Hepatocyte (in vitro differentiated cells): ENCODE measurements at regions not wholly inside any gene's neighbourhood (a gene's known extent, or its start where the extent isn't known, plus 50 kb on each side); places are given as distances from the start of the nearest gene placed in this dataset.
A peak's percentile ranks its signal among the peaks of the same experiment; 100 is the strongest.
"Not testable (repeated sequence)": the region's sequence is repeated elsewhere in the genome, so short reads cannot be mapped to it uniquely, and the experiment has no call there.

Experiments
- DNase-seq: peaks from one replicate; pipeline ENCODE4 v3.0.0-alpha.2; 2016; ENCODE audit warnings: low spot score
- H2AFZ ChIP-seq: fragments of 200-600 bp; sonication (generic); 2 replicates; pipeline ENCODE4 v1.6.0; 2016; ENCODE audit warnings: antibody characterized with exemption, mild to moderate bottlenecking
- H3K27ac ChIP-seq: fragments of 200-600 bp; sonication (generic); 2 replicates; pipeline ENCODE4 v1.5.1; 2016; ENCODE audit warnings: mild to moderate bottlenecking
- H3K27me3 ChIP-seq: fragments of 200-600 bp; sonication (generic); 2 replicates; pipeline ENCODE4 v1.6.1; 2016
- H3K36me3 ChIP-seq: fragments of 200-600 bp; sonication (generic); replicated peaks from 2 replicates; pipeline ENCODE4 v1.5.1; 2016; ENCODE audit warnings: low read depth; ENCODE audit not compliant: insufficient read depth
- H3K4me1 ChIP-seq: fragments of 200-600 bp; sonication (generic); 2 replicates; pipeline ENCODE4 v1.5.1; 2016; ENCODE audit warnings: mild to moderate bottlenecking, moderate library complexity; ENCODE audit not compliant: insufficient read depth
- H3K4me2 ChIP-seq: fragments of 200-600 bp; sonication (generic); 2 replicates; pipeline ENCODE4 v1.6.0; 2016
- H3K4me3 ChIP-seq: fragments of 200-600 bp; sonication (generic); 2 replicates; pipeline ENCODE4 v1.5.1; 2016; ENCODE audit warnings: mild to moderate bottlenecking
- H3K79me2 ChIP-seq: fragments of 200-600 bp; sonication (generic); 2 replicates; pipeline ENCODE4 v1.6.0; 2017; ENCODE audit warnings: mild to moderate bottlenecking
- H3K9me2 ChIP-seq: fragments of 200-600 bp; sonication (generic); replicated peaks from 2 replicates; pipeline ENCODE4 v1.6.0; 2017; ENCODE audit warnings: mild to moderate bottlenecking; ENCODE audit not compliant: insufficient read depth
- H3K9me3 ChIP-seq: fragments of 200-600 bp; sonication (generic); 2 replicates; pipeline ENCODE4 v1.5.1; 2016; ENCODE audit warnings: low read depth, mild to moderate bottlenecking
- H4K20me1 ChIP-seq: fragments of 200-600 bp; sonication (generic); 2 replicates; pipeline ENCODE4 v1.6.0; 2016; ENCODE audit warnings: mild to moderate bottlenecking; ENCODE audit not compliant: insufficient read depth, poor library complexity, severe bottlenecking
- EZH2 ChIP-seq: fragments of 200-600 bp; sonication (generic); IDR thresholded peaks from 2 replicates; pipeline ENCODE4 v1.6.1; 2016; ENCODE audit warnings: antibody characterized with exemption, mild to moderate bottlenecking, borderline replicate concordance
- EZH2phosphoT487 ChIP-seq: fragments of 200-600 bp; sonication (generic); IDR thresholded peaks from one replicate; pipeline ENCODE4 v1.6.1; 2018; ENCODE audit warnings: antibody characterized with exemption, mild to moderate bottlenecking, low read depth, moderate library complexity; ENCODE audit not compliant: unreplicated experiment, severe bottlenecking
- WGBS: methylation state at CpG from one replicate; pipeline ENCODE4 v1.1.6; 2016; ENCODE audit warnings: low lambda C conversion rate; ENCODE audit errors: missing lambda C conversion rate; 5-methylcytosine and 5-hydroxymethylcytosine counted together
- TF ChIP-seq, protein P1 (sequence below): fragments of 200-600 bp; sonication (generic); IDR thresholded peaks from 2 replicates; pipeline ENCODE4 v1.5.1; 2016; ENCODE audit warnings: antibody characterized with exemption, mild to moderate bottlenecking; ENCODE audit not compliant: poor library complexity

DNA sequence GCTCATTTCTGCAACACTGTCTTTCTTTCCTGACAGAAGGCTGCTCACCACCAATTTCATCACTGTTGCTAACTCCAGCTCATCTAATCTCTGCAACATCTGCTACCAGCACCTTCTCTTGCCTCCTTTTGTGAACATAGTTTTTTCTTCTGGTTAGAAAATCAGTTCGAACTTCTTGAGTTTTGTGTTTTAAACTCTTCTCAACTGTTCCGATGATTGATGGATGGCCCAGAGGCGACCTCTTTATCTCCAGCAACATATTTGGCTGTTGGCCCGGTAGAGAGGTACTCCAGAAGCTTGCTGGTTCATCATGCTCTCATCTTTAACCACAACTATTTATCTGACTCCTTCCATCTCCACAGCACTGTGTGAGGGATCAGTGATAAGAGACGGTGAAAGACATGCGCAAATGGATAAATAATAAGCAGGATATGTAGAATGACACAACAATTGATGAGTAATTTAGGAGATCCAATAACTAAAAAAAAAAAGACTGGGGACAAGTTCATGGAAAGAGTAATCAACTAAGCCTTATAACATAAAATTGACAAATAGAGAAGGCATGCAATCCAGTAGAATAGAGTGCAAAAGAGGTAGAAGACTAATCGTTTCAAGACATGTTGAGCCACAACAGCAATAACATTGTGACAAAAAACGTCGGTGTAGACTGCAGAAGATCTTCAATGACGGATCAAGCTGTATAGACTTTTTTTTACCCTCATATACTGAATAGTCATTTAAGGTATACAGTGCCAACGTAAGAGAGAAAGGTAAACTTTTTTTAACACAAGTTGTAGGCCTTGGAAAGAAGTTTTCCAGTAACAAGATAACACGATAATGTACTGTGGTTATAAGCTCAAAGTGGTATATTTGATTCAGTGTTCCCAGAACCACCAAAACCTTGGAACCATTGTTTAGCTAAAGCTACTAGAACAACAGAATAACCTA is 152.2 kb downstream of the CRPPA start:
- Histone ChIP-seq H3K79me2 (no peaks in the 10 kb centered on the region), H3K27ac (peak overlapping the region; percentile 7), H3K27me3 (no peaks in the 10 kb centered on the region), H3K4me1 (peaks cover 6% of the 10 kb centered on the region), H4K20me1 (no peaks in the 10 kb centered on the region), H2AFZ (no peak overlapping the region), H3K9me2 (no peaks in the 10 kb centered on the region), H3K4me3 (no peak overlapping the region), H3K9me3 (no peaks in the 10 kb centered on the region), H3K36me3 (no peaks in the 10 kb centered on the region), H3K4me2 (no peak overlapping the region)
- TF ChIP-seq EZH2phosphoT487: no peak
- TF ChIP-seq EZH2: no peak
- TF ChIP-seq, protein P1, sequence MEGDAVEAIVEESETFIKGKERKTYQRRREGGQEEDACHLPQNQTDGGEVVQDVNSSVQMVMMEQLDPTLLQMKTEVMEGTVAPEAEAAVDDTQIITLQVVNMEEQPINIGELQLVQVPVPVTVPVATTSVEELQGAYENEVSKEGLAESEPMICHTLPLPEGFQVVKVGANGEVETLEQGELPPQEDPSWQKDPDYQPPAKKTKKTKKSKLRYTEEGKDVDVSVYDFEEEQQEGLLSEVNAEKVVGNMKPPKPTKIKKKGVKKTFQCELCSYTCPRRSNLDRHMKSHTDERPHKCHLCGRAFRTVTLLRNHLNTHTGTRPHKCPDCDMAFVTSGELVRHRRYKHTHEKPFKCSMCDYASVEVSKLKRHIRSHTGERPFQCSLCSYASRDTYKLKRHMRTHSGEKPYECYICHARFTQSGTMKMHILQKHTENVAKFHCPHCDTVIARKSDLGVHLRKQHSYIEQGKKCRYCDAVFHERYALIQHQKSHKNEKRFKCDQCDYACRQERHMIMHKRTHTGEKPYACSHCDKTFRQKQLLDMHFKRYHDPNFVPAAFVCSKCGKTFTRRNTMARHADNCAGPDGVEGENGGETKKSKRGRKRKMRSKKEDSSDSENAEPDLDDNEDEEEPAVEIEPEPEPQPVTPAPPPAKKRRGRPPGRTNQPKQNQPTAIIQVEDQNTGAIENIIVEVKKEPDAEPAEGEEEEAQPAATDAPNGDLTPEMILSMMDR: no peak
- WGBS: 81% methylated on average over 12 of the region's 12 CpGs
- DNase-seq: peak; percentile 15

DNA sequence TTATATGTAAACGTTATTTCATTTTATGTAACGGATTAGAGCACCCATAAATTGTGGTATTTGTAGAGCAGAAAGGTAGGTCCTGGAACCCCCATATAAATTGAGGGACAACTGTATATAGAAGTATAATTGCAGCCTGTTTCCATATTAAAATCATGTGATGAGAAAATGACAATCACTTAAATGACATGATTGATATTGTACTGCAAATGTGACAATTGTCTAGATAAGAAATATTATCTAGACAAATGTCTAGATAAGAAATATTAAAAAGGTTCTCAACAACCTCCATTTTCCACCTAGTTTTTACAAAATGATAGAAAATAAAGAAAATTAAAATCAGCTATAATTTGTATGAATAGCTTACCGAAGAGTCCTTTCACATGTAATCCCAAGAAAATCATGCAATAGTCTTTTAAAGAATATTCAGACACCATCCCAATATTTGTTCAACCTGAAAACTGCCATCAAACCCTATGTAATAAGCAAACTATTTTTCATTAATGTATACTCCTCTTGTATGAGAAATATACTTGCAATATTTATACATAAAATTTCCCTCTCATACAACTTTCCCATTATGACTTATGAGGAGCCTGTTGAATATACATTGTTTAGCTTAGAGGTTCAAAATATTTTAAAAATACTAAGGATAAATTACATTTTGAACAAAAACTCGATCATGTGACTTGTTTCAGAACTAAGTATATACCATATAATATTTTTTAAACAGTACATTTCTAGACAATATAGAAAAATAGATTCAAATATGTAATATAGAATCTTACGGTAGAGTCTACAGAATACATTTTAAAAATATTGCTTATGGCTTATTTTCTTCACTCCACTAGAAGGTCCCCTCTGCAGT is 153.2 kb downstream of the CRPPA start:
- Histone ChIP-seq H3K4me3 (no peak overlapping the region), H3K9me2 (no peaks in the 10 kb centered on the region), H3K27ac (no peak overlapping the region), H3K4me1 (peaks cover 6% of the 10 kb centered on the region), H3K79me2 (no peaks in the 10 kb centered on the region), H3K4me2 (no peak overlapping the region), H3K9me3 (no peaks in the 10 kb centered on the region), H4K20me1 (no peaks in the 10 kb centered on the region), H3K36me3 (no peaks in the 10 kb centered on the region), H2AFZ (no peak overlapping the region), H3K27me3 (no peaks in the 10 kb centered on the region)
- WGBS: 87% methylated on average over 5 of the region's 5 CpGs
- no peak for DNase-seq
- TF ChIP-seq EZH2 (no peak), EZH2phosphoT487 (no peak)
- TF ChIP-seq, protein P1: no peak

DNA sequence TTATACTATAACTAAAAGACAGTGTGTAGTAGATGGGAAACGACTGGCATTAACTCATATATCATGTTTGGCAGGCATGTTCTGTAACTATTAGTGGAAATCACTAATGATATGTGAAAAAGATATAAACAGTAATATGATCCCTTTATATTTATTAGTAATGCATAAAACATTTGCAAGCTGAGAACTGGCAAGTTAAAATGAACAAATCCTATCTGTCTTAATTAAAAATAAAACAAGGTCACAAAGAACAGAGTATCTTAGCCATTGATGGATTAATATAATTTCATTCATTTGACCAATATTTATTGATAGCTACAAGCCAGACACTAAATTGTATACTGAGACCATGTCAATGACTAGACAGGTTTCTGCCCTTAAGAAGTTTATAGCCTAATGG is 154.5 kb downstream of the CRPPA start:
- 45% methylated on average over 1 of the region's 1 CpG for WGBS
- no peak overlapping the region for H3K4me2 ChIP-seq

DNA sequence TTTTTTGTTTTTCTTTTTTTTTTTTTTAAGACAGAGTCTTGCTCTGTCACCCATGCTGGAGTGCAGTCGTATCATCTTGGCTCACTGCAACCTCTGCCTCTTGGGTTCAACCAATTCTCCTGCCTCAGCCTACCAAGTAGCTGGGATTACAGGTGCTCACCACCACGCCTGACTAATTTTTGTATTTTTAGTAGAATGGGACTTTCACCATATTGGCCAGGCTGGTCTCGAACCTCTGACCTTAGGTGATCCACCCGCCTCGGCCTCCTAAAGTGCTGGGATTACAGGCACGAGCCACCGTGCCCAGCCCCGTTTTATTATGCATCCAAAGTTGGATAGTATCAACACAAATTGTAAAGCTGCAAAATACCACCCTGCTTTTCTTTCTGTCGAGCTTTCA is 154.9 kb downstream of the CRPPA start:
- not testable (repeated sequence) for H3K36me3 ChIP-seq, H3K27me3 ChIP-seq, H3K27ac ChIP-seq, H3K79me2 ChIP-seq, H4K20me1 ChIP-seq, H3K9me3 ChIP-seq, DNase-seq, H3K4me3 ChIP-seq, H3K4me2 ChIP-seq, H3K9me2 ChIP-seq, H3K4me1 ChIP-seq, H2AFZ ChIP-seq
- 80% methylated on average over 8 of the region's 9 CpGs for WGBS

More for the DNA sequence above, 154.5 kb downstream of the CRPPA start:
- Histone ChIP-seq H3K27ac (no peak overlapping the region), H3K4me1 (peaks cover 6% of the 10 kb centered on the region), H4K20me1 (no peaks in the 10 kb centered on the region), H3K9me2 (no peaks in the 10 kb centered on the region), H3K9me3 (no peaks in the 10 kb centered on the region), H3K79me2 (no peaks in the 10 kb centered on the region), H3K4me3 (no peak overlapping the region), H2AFZ (no peak overlapping the region), H3K36me3 (no peaks in the 10 kb centered on the region), H3K27me3 (no peaks in the 10 kb centered on the region)
- DNase-seq: no peak
- TF ChIP-seq EZH2 (no peak), EZH2phosphoT487 (no peak)
- TF ChIP-seq, protein P1: no peak
